ENCODE measurements at regions not wholly inside any gene's neighbourhood (a gene's known extent, or its start where the extent isn't known, plus 50 kb on each side); places are given as distances from the start of the nearest gene placed in this dataset.

- TF ChIP-seq CTCF (IDR thresholded peaks at IDR 0.05 in 8 of 11, conservative IDR thresholded peaks at IDR 0.05 in 3 of 11) (no peak), POLR2A (IDR thresholded peaks at IDR 0.05) (no peak)
Observed at GRCh38 chrX:15931362-15931761, 76.7 kb upstream of the AP1S2 start.
